Right lobe of liver (tissue), 4 donors: ENCODE measurements at regions not wholly inside any gene's neighbourhood (a gene's known extent, or its start where the extent isn't known, plus 50 kb on each side); places are given as distances from the start of the nearest gene placed in this dataset.

Source experiments
- CTCF ChIP-seq, 4 donors: fragments of 200-600 bp in 3 of 4; fragments of 450-650 bp in 1 of 4; IDR thresholded peaks; one replicate each; pipeline versions ENCODE4 v1.5.1 to v1.8.0; 2016 to 2022; ENCODE audit warnings: antibody characterized with exemption in 4 of 4, mild to moderate bottlenecking in 2 of 4
- POLR2A ChIP-seq: fragments of 450-650 bp; IDR thresholded peaks from one replicate; pipeline ENCODE4 v1.6.1; 2017; ENCODE audit warnings: antibody characterized with exemption, mild to moderate bottlenecking
- donor health status: DM: no; HTN: no; CAD: no.
- donor health status: DM: no; HTN: no; CAD: no.
- donor health status: DM: no; HTN: yes; CAD: no.

- TF ChIP-seq CTCF (IDR thresholded peaks at IDR 0.05): no peak
- no peak for TF ChIP-seq POLR2A
These were observed 161.5 kb downstream of the MRPL14 start for GRCh38 chr6:43965628-43966373.
